K562 (cell line): ENCODE measurements at regions not wholly inside any gene's neighbourhood (a gene's known extent, or its start where the extent isn't known, plus 50 kb on each side); places are given as distances from the start of the nearest gene placed in this dataset.

Experiments used
- CTCF ChIP-seq, 3 experiments: IDR thresholded peaks in 2 of 3; conservative IDR thresholded peaks in 1 of 3; 2 replicates each; pipeline ENCODE4 v1.5.1; 2011 to 2012; ENCODE audit warnings: low read length in 3 of 3, mild to moderate bottlenecking in 3 of 3, control low read depth in 2 of 3, improper control_type of control experiment in 1 of 3, inconsistent platforms in 1 of 3, low read depth in 1 of 3, mixed read lengths in 1 of 3, moderate library complexity in 1 of 3; ENCODE audit not compliant: insufficient read depth in 2 of 3
- MXI1 ChIP-seq: IDR thresholded peaks from 2 replicates; pipeline ENCODE4 v1.6.1; 2011; ENCODE audit warnings: low read depth, mild to moderate bottlenecking, improper control_type of control experiment, low read length
- NFATC3 ChIP-seq: fragments of 450-650 bp; IDR thresholded peaks from 2 replicates; pipeline ENCODE4 v1.6.1; 2017; ENCODE audit warnings: mild to moderate bottlenecking
- TF ChIP-seq, protein P1 (sequence below): fragments of 250-450 bp; sonication (Bioruptor Pico); IDR thresholded peaks from 2 replicates; pipeline ENCODE4 v1.5.0; 2020; ENCODE audit warnings: mild to moderate bottlenecking, borderline replicate concordance

GRCh38 chr2:204339212-204339715 lies 206.0 kb upstream of the PARD3B start:
- no peak for TF ChIP-seq CTCF (IDR thresholded peaks at IDR 0.05 in 2 of 3, conservative IDR thresholded peaks at IDR 0.05 in 1 of 3; ENCODE audit: insufficient read depth in 2 of 3, low read depth in 1 of 3, low read length in 3 of 3)
- TF ChIP-seq, protein P1, sequence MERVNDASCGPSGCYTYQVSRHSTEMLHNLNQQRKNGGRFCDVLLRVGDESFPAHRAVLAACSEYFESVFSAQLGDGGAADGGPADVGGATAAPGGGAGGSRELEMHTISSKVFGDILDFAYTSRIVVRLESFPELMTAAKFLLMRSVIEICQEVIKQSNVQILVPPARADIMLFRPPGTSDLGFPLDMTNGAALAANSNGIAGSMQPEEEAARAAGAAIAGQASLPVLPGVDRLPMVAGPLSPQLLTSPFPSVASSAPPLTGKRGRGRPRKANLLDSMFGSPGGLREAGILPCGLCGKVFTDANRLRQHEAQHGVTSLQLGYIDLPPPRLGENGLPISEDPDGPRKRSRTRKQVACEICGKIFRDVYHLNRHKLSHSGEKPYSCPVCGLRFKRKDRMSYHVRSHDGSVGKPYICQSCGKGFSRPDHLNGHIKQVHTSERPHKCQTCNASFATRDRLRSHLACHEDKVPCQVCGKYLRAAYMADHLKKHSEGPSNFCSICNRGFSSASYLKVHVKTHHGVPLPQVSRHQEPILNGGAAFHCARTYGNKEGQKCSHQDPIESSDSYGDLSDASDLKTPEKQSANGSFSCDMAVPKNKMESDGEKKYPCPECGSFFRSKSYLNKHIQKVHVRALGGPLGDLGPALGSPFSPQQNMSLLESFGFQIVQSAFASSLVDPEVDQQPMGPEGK (CRISPR knock-in tag), result no peak
- TF ChIP-seq NFATC3, result no peak
- no peak for TF ChIP-seq MXI1
